ENCODE measurements at regions not wholly inside any gene's neighbourhood (a gene's known extent, or its start where the extent isn't known, plus 50 kb on each side); places are given as distances from the start of the nearest gene placed in this dataset.
"Not testable (repeated sequence)": the region's sequence is repeated elsewhere in the genome, so short reads cannot be mapped to it uniquely, and the experiment has no call there.

GRCh38 chr22:27254063-27254462 lies 547.5 kb downstream of the MN1 start:
- TF ChIP-seq CTCF, POLR2A (IDR thresholded peaks at IDR 0.05): not testable (repeated sequence)

Measured in adrenal gland (tissue), 5 donors.